GM21717 (cell line): ENCODE measurements at regions not wholly inside any gene's neighbourhood (a gene's known extent, or its start where the extent isn't known, plus 50 kb on each side); places are given as distances from the start of the nearest gene placed in this dataset.

Experiments
- ATAC-seq: cut with Tn5 transposase; IDR thresholded peaks from one replicate; pipeline ENCODE4 v1.9.1; 2021; ENCODE audit warnings: mild to moderate bottlenecking, moderate library complexity; ENCODE audit not compliant: unreplicated experiment

- no peak for ATAC-seq
Measured at GRCh38 chr16:73615071-73615940, 567.4 kb upstream of the ZFHX3 start.

DNA sequence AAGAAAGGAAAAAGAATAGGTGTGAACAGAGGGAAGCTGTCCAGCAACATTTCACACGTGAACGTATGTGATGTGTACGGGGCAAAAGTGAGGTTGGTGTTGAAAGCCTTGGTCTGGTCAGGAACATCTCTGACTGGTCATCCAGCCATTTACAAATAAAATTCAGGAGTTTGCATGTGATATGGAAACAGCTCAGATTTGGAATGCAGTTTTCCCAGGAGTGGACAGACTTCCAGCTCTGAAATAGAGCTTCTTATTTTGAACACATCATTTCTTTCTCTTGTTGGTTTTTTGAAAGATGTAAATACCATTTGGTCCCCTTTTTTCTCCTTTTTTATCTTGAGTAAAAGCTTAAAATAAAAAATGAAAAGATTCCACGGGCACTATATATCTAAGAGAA, 566.2 kb upstream of the ZFHX3 start:
- no peak for ATAC-seq

- no peak for ATAC-seq
Measured at GRCh38 chr16:73610605-73611156, 562.8 kb upstream of the ZFHX3 start.

GRCh38 chr16:73610160-73610559, 562.2 kb upstream of the ZFHX3 start:
- no peak for ATAC-seq

DNA sequence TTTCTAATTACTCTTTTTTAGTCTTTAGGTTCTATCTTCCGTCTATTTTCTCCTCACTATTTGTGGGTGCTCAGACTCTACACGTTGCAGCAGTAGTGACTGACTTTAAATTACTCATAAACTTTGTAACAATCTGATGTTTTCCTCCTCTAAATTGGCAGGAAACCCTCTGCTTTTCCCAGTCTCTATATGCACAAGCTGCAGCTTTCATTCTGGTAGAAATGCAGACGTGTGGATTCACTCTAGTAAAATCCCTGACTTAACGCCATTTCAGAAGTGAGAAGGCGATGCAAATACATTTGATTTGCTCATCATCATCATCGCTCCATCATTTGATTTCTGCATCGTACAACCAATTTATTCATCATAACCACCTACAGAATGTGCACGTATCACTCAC, 561.0 kb upstream of the ZFHX3 start:
- no peak for ATAC-seq

GRCh38 chr16:73605309-73605708, 557.4 kb upstream of the ZFHX3 start:
- no peak for ATAC-seq

DNA sequence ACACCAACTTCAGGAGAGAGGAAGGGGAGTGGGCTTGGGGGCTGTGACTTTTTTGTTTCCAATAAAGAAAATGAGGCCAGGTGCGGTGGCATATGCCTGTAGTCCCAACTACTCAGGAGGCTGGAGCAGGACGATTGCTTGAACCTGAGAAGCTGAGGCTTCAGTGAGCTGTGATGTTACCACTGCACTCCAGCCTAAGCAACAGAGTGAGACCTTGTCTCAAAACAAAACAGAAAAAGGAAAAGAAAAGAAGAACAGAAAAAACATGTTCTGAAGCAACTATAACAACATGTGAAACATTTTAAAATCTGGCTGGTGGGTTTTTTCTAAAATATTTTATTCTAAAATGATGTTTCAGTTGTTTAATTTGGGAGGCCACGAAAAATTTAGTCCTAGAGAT, 554.0 kb upstream of the ZFHX3 start:
- no peak for ATAC-seq

GRCh38 chr16:73599870-73600269, 551.9 kb upstream of the ZFHX3 start:
- no peak for ATAC-seq

DNA sequence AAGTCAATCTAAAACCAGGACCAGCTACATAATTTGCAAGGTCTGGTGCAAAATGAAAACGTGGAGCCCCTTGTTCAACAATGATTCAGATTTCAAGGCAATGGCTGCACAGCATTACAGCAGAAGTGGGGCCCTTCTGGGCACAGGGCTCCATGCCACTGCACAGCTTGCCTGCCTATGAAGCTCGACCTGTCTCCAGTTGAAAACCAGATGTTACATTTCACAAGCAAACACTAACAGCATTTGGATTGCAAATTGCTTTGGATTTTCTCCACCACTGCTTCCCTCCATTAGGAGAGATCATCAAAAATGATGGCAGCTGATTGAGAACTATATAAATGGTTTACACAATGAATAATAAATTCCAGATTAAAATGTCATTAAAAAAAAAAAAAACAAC, 551.4 kb upstream of the ZFHX3 start:
- ATAC-seq, result no peak

- no peak for ATAC-seq
Measured at GRCh38 chr16:73584157-73584556, 536.2 kb upstream of the ZFHX3 start.

DNA sequence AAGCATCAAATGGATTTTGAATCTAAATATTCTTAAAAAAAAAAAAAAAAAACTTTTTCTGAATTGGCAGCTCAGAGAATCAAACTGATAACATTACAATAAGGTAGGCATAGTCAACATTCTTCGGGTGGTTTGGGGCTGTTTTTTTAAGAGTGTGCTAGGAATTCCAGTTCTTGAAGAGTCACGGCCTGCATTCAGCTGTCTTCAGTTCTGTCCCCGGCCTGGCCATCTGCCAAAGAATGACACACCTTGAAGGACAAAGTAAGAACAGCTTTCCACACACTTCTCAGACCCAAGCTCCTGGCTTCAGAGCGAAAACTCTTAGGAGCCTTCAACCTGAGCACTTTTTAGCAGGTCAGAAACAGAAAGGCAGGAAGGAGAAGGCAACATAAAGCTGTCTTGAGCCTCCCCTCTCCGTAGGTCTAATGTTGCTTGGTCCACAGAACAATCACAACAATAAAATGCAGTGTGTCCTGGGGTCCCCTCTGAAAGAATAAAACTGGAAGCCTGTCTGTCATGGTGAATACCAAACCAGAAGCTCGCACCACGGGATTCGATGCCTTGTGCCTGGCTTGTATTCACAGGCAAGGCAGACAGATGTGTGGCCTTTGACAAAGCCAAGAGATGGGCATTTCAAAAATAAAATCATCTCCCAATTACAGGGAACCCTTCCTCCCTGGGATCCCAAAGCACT, 524.4 kb upstream of the ZFHX3 start:
- ATAC-seq, result no peak

- no peak for ATAC-seq
Measured at GRCh38 chr16:73569266-73569980, 521.5 kb upstream of the ZFHX3 start.

GRCh38 chr16:73568769-73569168, 520.8 kb upstream of the ZFHX3 start:
- ATAC-seq, result no peak

GRCh38 chr16:73565925-73566324, 518.0 kb upstream of the ZFHX3 start:
- no peak for ATAC-seq

GRCh38 chr16:73565263-73565662, 517.3 kb upstream of the ZFHX3 start:
- ATAC-seq, result no peak

DNA sequence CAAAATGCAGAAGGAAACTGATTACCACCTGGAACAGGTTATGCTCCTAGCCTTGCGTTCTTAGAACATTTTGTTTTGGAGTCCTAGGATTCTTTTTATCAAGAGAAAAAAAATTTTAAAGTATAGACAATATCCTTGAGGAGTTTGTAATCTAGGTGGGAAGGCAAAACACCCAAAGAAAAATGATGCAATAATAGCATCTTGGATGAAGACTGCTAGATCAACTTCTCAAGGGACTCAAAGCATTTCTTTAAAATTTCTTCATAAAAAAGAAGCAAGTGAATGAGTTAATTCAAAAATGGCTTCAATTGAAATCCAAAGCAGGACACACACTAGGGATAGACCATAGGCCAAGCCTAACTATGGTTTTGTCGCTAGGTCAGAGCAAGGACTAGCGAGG, 515.8 kb upstream of the ZFHX3 start:
- ATAC-seq, result no peak

DNA sequence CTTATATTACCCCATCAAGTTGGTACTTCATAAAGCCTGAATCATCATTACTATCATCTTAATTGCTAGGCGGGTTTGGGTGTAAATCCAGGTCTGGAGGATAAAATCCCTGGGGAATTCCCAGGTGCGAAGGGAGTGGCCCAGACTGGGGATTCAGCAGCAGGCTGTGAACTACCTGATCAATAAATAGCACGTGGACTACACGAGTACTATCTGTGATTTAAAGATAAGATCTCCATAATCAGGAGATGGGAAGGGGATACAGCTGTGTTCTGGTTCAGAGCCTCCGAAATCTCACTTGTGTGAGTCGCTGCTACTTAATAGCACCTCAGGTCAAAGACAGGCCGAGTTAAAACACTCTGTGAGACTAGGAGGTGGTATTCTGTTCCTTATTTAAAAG, 512.6 kb upstream of the ZFHX3 start:
- no peak for ATAC-seq

DNA sequence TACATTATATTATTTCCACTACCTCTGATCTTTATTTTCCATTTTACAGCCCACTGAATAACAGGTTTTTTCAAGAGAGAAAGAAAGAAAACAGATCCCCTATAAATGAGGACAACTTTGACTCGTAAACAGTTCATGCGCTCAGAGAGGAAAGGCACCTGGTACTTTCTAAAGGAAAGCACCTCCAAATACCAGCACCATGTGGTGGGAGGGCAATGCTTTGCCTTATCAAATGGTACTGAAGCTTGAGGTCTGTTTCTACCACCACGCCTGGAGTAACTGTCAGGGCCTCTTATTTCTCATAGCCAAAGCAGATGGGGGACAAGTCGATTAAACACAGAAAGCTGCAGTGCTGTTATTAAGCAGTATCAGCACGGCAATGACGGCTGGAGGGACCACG, 510.3 kb upstream of the ZFHX3 start:
- ATAC-seq, result no peak

DNA sequence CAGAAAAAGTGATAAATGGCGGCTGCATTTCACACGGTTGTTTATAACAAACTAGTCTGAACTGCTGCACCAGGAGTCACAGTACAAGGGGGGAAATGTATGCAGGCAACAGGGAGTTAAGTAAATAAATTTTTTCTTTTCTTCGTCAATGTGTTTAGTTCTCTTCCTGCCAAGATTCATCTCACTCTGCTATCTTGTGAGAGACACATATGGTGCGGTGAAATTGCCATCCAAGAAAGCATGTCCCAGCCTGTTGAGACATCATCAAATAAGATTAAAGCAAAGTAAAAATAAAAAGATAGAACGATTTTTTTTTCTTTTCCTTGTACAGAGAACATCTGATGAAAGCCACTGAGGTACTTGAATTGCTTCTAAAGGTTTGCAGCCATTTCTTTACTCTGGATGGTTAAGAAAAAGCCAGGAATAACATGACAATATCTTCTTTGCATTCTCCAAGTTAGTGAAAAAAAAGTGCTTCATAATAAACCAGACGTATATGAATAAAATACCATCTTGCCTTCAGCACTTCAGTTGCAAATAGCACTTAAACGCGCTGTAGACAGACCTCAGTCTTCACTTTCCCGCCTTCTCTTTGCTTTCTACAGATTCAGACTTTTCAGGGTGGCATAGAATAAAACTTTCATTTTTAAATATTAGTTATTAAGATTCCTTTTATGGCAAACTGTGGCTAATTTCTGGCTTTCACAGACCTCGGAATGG, 506.2 kb upstream of the ZFHX3 start:
- no peak for ATAC-seq

- no peak for ATAC-seq
Measured at GRCh38 chr16:73549984-73550631, 502.2 kb upstream of the ZFHX3 start.
